T-helper 2 cell treated with Interferon-gamma antibody and Interleukin-4, amounts not matched to agents 100 ng/mL and 5 ng/mL, for 36 hours (primary cell): ENCODE measurements at regions not wholly inside any gene's neighbourhood (a gene's known extent, or its start where the extent isn't known, plus 50 kb on each side); places are given as distances from the start of the nearest gene placed in this dataset.

ENCODE experiments used
- intact Hi-C: fragments of 100-400 bp; cut with micrococcal nuclease; formaldehyde crosslinking; loops from one replicate; pipeline ENCODE4 v1.15.1; 2023

GRCh38 chr5:107808671-107809137 is 138.0 kb upstream of the EFNA5 start:
- intact Hi-C loops = no loop called here

GRCh38 chr5:107807431-107807830 is 136.7 kb upstream of the EFNA5 start:
- intact Hi-C loops = no loop called here

- intact Hi-C loops = no loop called here
Measured at GRCh38 chr5:107806705-107807104, 136.0 kb upstream of the EFNA5 start.

GRCh38 chr5:107806271-107806670 is 135.5 kb upstream of the EFNA5 start:
- intact Hi-C loops = no loop called here

- intact Hi-C loops = no loop called here
Measured at GRCh38 chr5:107805824-107806223, 135.1 kb upstream of the EFNA5 start.

GRCh38 chr5:107805166-107805565 is 134.4 kb upstream of the EFNA5 start:
- intact Hi-C loops = no loop called here

- intact Hi-C loops = no loop called here
Measured at GRCh38 chr5:107803728-107804127, 133.0 kb upstream of the EFNA5 start.

- intact Hi-C loops = no loop called here
Measured at GRCh38 chr5:107801061-107801460, 130.3 kb upstream of the EFNA5 start.

- intact Hi-C loops = no loop called here
Measured at GRCh38 chr5:107799306-107799705, 128.6 kb upstream of the EFNA5 start.

- intact Hi-C loops = no loop called here
Measured at GRCh38 chr5:107796797-107797196, 126.1 kb upstream of the EFNA5 start.

- intact Hi-C loops = no loop called here
Measured at GRCh38 chr5:107794741-107795140, 124.0 kb upstream of the EFNA5 start.

GRCh38 chr5:107792940-107793339 is 122.2 kb upstream of the EFNA5 start:
- intact Hi-C loops = no loop called here

GRCh38 chr5:107790671-107791070 is 119.9 kb upstream of the EFNA5 start:
- intact Hi-C loops = no loop called here

GRCh38 chr5:107786424-107786823 is 115.7 kb upstream of the EFNA5 start:
- intact Hi-C loops = no loop called here

- intact Hi-C loops = no loop called here
Measured at GRCh38 chr5:107783551-107783950, 112.8 kb upstream of the EFNA5 start.

GRCh38 chr5:107782561-107783169 is 111.9 kb upstream of the EFNA5 start:
- intact Hi-C loops = no loop called here

- intact Hi-C loops = no loop called here
Measured at GRCh38 chr5:107781451-107781850, 110.7 kb upstream of the EFNA5 start.

GRCh38 chr5:107779437-107779836 is 108.7 kb upstream of the EFNA5 start:
- intact Hi-C loops = no loop called here

GRCh38 chr5:107778647-107779046 is 107.9 kb upstream of the EFNA5 start:
- intact Hi-C loops = no loop called here

- intact Hi-C loops = no loop called here
Measured at GRCh38 chr5:107776922-107777740, 106.4 kb upstream of the EFNA5 start.

GRCh38 chr5:107776506-107776905 is 105.8 kb upstream of the EFNA5 start:
- intact Hi-C loops = no loop called here

- intact Hi-C loops = no loop called here
Measured at GRCh38 chr5:107774316-107774715, 103.6 kb upstream of the EFNA5 start.

GRCh38 chr5:107773479-107773878 is 102.7 kb upstream of the EFNA5 start:
- intact Hi-C loops = no loop called here
